ENCODE measurements at regions not wholly inside any gene's neighbourhood (a gene's known extent, or its start where the extent isn't known, plus 50 kb on each side); places are given as distances from the start of the nearest gene placed in this dataset.

GRCh38 chr12:30507576-30507975 lies 188.1 kb downstream of the IPO8 start:
- Histone ChIP-seq H3K4me3 (ENCODE audit: low read length, poor library complexity, severe bottlenecking) (no peak overlapping the region), H3K4me1 (ENCODE audit: insufficient read depth, low read length, poor library complexity, severe bottlenecking) (no peaks in the 10 kb centered on the region), H3K9me2 (replicated peaks; ENCODE audit: low read depth, low read length) (no peaks in the 10 kb centered on the region), H3K27me3 (ENCODE audit: insufficient read depth, low read length, poor library complexity, severe bottlenecking) (no peaks in the 10 kb centered on the region), H3K9me3 (ENCODE audit: insufficient read depth, low read depth, low read length) (no peaks in the 10 kb centered on the region), H3K36me3 (ENCODE audit: insufficient read depth, low read length) (no peaks in the 10 kb centered on the region), H3F3A (ENCODE audit: low read depth) (no peaks in the 10 kb centered on the region), H4K20me1 (ENCODE audit: insufficient read depth, low read length, poor library complexity, severe bottlenecking) (no peaks in the 10 kb centered on the region), H3K4me2 (ENCODE audit: low read depth, low read length, poor library complexity, severe bottlenecking) (no peak overlapping the region), H3K79me2 (ENCODE audit: insufficient read depth, low read length) (no peaks in the 10 kb centered on the region), H3K9ac (ENCODE audit: low read depth, low read length, poor library complexity, severe bottlenecking) (no peak overlapping the region), H2AFZ (ENCODE audit: low read length) (no peak overlapping the region)
- TF ChIP-seq CTCF (conservative IDR thresholded peaks at IDR 0.05; ENCODE audit: low read length): no peak

GRCh38 chr12:30506411-30506810 lies 189.3 kb downstream of the IPO8 start:
- Histone ChIP-seq H3F3A (ENCODE audit: low read depth) (no peaks in the 10 kb centered on the region), H3K9me3 (ENCODE audit: insufficient read depth, low read depth, low read length) (no peaks in the 10 kb centered on the region), H3K4me2 (ENCODE audit: low read depth, low read length, poor library complexity, severe bottlenecking) (no peak overlapping the region), H3K27me3 (ENCODE audit: insufficient read depth, low read length, poor library complexity, severe bottlenecking) (no peaks in the 10 kb centered on the region), H3K4me1 (ENCODE audit: insufficient read depth, low read length, poor library complexity, severe bottlenecking) (no peaks in the 10 kb centered on the region), H4K20me1 (ENCODE audit: insufficient read depth, low read length, poor library complexity, severe bottlenecking) (no peaks in the 10 kb centered on the region), H3K79me2 (ENCODE audit: insufficient read depth, low read length) (no peaks in the 10 kb centered on the region), H2AFZ (ENCODE audit: low read length) (no peak overlapping the region), H3K9ac (ENCODE audit: low read depth, low read length, poor library complexity, severe bottlenecking) (no peak overlapping the region), H3K36me3 (ENCODE audit: insufficient read depth, low read length) (no peaks in the 10 kb centered on the region), H3K4me3 (ENCODE audit: low read length, poor library complexity, severe bottlenecking) (no peak overlapping the region), H3K9me2 (replicated peaks; ENCODE audit: low read depth, low read length) (no peaks in the 10 kb centered on the region)
- no peak for TF ChIP-seq EZH2phosphoT487 (IDR thresholded peaks at IDR 0.05; ENCODE audit: borderline replicate concordance)
- TF ChIP-seq CTCF (conservative IDR thresholded peaks at IDR 0.05; ENCODE audit: low read length): no peak

- Histone ChIP-seq H3K4me1 (ENCODE audit: insufficient read depth, low read length, poor library complexity, severe bottlenecking) (no peaks in the 10 kb centered on the region), H4K20me1 (ENCODE audit: insufficient read depth, low read length, poor library complexity, severe bottlenecking) (no peaks in the 10 kb centered on the region), H2AFZ (ENCODE audit: low read length) (no peak overlapping the region), H3K36me3 (ENCODE audit: insufficient read depth, low read length) (no peaks in the 10 kb centered on the region), H3K4me3 (ENCODE audit: low read length, poor library complexity, severe bottlenecking) (no peak overlapping the region), H3K79me2 (ENCODE audit: insufficient read depth, low read length) (no peaks in the 10 kb centered on the region), H3K9ac (ENCODE audit: low read depth, low read length, poor library complexity, severe bottlenecking) (no peak overlapping the region), H3K9me3 (ENCODE audit: insufficient read depth, low read depth, low read length) (no peaks in the 10 kb centered on the region), H3K4me2 (ENCODE audit: low read depth, low read length, poor library complexity, severe bottlenecking) (no peak overlapping the region), H3F3A (ENCODE audit: low read depth) (no peaks in the 10 kb centered on the region), H3K27me3 (ENCODE audit: insufficient read depth, low read length, poor library complexity, severe bottlenecking) (no peaks in the 10 kb centered on the region), H3K9me2 (replicated peaks; ENCODE audit: low read depth, low read length) (no peaks in the 10 kb centered on the region)
- no peak for TF ChIP-seq EZH2phosphoT487 (IDR thresholded peaks at IDR 0.05; ENCODE audit: borderline replicate concordance)
- TF ChIP-seq CTCF (conservative IDR thresholded peaks at IDR 0.05; ENCODE audit: low read length): no peak
Observed at GRCh38 chr12:30501718-30502117, 194.0 kb downstream of the IPO8 start.

Data from Loucy (cell line).